GM12801 (cell line): ENCODE measurements at regions not wholly inside any gene's neighbourhood (a gene's known extent, or its start where the extent isn't known, plus 50 kb on each side); places are given as distances from the start of the nearest gene placed in this dataset.

Experiments used
- TF ChIP-seq, protein P1 (sequence below): IDR thresholded peaks from one replicate; pipeline ENCODE4 v1.5.1; 2011; ENCODE audit warnings: control low read depth; ENCODE audit not compliant: insufficient read length; ENCODE audit errors: extremely low read depth

DNA sequence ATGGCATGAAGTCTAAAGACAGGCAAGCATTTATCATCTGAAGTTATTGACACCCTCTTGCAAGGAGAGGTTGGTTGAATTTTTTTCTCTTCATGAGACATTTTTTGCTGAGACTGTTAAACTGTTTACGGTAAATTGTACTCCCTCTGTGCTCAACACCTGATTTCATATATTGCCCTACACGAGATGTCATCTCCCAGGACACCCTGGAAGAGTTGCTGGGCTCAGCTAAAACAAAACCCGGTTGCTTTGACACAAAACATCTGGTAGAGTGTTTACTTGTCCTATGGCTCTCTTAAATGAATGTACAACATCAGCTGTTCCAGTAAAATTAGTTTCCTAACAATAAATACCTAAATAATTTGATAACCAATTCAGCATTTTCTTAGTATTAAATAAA lies 533.8 kb downstream of the SOCS6 start:
- TF ChIP-seq, protein P1, sequence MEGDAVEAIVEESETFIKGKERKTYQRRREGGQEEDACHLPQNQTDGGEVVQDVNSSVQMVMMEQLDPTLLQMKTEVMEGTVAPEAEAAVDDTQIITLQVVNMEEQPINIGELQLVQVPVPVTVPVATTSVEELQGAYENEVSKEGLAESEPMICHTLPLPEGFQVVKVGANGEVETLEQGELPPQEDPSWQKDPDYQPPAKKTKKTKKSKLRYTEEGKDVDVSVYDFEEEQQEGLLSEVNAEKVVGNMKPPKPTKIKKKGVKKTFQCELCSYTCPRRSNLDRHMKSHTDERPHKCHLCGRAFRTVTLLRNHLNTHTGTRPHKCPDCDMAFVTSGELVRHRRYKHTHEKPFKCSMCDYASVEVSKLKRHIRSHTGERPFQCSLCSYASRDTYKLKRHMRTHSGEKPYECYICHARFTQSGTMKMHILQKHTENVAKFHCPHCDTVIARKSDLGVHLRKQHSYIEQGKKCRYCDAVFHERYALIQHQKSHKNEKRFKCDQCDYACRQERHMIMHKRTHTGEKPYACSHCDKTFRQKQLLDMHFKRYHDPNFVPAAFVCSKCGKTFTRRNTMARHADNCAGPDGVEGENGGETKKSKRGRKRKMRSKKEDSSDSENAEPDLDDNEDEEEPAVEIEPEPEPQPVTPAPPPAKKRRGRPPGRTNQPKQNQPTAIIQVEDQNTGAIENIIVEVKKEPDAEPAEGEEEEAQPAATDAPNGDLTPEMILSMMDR: no peak

DNA sequence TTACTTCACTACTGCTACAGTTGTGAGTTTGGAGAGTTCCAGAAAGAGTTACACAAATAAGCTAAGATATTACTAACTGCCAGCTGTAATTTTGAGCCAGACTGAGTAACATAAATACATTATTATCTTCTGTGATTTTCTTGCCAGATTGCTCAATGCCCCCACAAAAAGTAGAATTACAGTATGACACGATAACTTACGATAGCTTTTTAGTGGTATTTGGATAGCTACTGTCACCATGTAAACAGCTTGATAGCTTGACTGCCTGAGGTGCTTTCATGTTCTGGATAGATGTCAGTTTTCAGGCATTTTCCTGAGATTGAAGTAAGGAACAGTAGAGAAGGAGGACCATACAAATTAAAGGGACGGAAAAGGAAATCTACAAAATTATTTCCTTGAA lies 533.3 kb downstream of the SOCS6 start:
- TF ChIP-seq, protein P1: no peak

DNA sequence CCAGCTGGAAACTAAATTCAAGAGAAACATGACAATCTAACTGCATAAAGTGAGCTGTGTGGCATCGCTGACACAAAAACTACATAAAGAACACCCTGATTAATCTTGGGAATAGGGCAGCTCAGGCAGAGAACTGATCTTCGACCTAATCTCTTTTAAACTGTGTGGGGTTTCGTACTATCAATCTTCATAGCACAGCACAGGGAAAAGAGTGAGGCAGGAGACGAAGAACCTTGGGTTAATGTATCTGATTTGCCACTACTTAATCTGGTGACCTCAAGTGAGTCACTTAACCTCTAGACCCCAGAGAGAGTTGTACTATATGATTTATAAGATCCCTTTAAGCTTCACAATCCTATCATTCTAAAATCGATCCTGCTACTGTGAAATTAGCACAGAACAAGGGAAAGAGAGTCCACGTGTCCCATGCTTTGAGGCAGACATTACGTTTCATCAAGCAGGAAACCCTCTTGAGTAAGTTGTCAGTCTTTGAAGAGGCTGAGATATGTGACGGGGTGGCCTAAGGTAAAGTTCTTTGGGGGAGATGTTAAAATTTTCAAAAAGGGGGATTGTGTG lies 519.7 kb downstream of the SOCS6 start:
- TF ChIP-seq, protein P1: no peak

DNA sequence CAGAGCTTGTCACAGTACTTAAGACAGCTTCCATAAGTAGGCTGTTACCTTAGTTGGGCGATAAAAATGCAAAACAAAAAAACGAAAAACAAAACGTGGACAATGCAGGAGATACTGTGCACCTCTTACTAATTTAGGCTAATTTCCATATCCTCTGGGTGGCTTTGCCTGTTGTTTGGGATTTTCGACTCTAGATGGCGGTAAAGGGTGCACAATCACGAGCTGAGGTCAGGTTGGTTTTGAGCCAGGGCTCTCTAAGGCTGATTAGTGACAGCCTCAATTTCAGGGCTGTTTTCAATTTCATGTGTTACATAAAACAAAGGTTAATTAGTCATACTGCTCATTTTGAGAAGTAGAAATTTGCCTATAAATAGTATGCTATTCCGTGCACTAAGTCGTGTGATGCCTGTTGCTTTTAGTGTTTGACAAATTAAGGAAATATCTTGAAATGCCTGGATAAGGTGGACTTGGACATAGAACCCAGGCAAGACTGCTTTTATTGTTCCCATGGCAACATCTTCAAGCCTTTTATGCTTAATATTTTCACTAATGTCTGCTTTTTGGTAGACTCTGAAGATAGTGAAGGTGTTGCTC lies 493.1 kb downstream of the SOCS6 start:
- TF ChIP-seq, protein P1: no peak

DNA sequence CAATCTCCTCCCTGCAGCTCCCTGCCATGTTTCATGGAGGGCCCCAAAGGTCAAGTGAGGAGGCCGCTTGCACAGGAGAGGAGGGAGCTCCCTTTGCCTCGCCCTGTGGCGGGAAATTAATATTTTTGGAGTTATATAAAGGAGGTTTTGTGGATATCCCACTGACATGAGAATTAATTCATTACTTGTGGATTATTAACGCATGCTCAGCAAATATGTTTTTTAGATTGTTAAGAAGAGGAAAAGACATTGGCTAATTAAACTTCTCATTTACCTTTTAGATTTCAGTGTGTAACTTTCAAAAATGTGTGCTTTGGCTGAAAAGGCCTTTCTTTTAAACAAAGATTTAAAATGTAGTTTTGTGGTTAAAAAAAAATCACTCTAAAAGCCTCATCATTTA lies 474.0 kb downstream of the SOCS6 start:
- TF ChIP-seq, protein P1: no peak

DNA sequence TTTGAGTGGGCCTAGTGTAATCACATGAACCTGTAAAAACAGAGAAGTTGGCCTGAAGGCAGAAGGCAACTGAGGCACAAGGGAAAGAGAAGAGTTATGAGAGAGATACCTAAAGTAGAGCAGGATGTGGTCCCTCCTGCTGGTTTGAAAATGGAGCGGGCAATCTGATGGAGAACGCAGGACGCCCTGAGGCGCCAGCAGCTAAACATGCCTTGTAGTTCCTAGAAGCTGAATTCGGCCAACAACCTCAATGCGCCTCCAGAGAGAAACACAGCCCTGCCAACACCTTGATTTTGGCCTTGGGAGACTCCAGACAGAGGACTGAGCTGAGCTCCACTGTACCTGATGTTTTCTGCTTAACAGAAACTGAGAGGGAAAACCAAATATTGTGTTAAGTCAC lies 469.9 kb downstream of the SOCS6 start:
- TF ChIP-seq, protein P1: no peak

DNA sequence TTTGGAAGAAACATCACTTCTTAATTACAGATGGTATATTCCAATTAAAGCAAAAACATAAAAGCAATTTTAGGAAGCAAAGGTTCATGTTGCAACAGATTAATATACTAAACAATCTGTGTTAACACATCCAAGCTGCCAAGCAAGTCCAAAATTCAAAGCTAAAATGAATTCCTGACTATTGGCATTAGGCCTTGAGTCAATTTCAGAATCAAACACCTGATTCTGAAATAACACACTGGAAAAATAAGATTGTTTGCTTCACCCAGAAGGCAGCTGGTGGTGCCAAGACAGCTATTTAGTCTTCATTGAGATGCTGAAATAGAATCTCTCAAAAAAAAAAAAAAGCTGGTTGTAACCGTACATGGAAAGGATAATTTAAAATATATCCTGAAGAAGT lies 465.6 kb downstream of the SOCS6 start:
- TF ChIP-seq, protein P1: no peak
